Lower leg skin (tissue), 3 donors: ENCODE measurements at regions not wholly inside any gene's neighbourhood (a gene's known extent, or its start where the extent isn't known, plus 50 kb on each side); places are given as distances from the start of the nearest gene placed in this dataset.

Source experiments
- POLR2A ChIP-seq, 2 donors: fragments of 450-650 bp; IDR thresholded peaks; one replicate each; pipeline ENCODE4 v1.6.1; 2016 to 2017; ENCODE audit warnings: antibody characterized with exemption in 2 of 2, mild to moderate bottlenecking in 1 of 2, moderate library complexity in 1 of 2
- TF ChIP-seq, protein P1 (sequence below), 3 donors: fragments of 450-650 bp; IDR thresholded peaks; one replicate each; pipeline ENCODE4 v1.5.1; 2016; ENCODE audit warnings: antibody characterized with exemption in 3 of 3, mild to moderate bottlenecking in 3 of 3, moderate library complexity in 2 of 3

DNA sequence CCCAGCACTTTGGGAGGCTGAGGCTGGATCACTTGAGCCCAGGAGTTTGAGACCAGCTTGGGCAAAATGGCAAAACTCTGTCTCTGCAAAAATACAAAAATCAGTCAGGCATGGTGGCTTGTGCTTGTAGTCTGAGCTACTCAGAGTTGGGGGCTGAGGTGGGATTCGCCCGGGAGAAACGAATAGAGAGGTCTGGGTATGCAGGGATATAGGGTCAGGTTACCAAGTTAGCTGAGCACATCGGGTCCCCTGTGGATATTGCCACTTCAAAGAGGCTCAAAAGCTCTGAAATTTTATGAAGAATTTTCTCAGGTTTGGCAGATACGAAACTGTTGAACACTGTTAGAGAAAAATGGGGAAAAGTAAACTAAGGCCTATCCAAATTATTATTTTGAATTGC lies 120.9 kb upstream of the SGK1 start:
- TF ChIP-seq, protein P1, sequence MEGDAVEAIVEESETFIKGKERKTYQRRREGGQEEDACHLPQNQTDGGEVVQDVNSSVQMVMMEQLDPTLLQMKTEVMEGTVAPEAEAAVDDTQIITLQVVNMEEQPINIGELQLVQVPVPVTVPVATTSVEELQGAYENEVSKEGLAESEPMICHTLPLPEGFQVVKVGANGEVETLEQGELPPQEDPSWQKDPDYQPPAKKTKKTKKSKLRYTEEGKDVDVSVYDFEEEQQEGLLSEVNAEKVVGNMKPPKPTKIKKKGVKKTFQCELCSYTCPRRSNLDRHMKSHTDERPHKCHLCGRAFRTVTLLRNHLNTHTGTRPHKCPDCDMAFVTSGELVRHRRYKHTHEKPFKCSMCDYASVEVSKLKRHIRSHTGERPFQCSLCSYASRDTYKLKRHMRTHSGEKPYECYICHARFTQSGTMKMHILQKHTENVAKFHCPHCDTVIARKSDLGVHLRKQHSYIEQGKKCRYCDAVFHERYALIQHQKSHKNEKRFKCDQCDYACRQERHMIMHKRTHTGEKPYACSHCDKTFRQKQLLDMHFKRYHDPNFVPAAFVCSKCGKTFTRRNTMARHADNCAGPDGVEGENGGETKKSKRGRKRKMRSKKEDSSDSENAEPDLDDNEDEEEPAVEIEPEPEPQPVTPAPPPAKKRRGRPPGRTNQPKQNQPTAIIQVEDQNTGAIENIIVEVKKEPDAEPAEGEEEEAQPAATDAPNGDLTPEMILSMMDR (IDR thresholded peaks at IDR 0.05) = no peak
- TF ChIP-seq POLR2A (IDR thresholded peaks at IDR 0.05) = no peak
